H1 (cell line): ENCODE measurements at regions not wholly inside any gene's neighbourhood (a gene's known extent, or its start where the extent isn't known, plus 50 kb on each side); places are given as distances from the start of the nearest gene placed in this dataset.
A peak's percentile ranks its signal among the peaks of the same experiment; 100 is the strongest.

Experiments used
- CTCF ChIA-PET: fragments of 300-600 bp; sonication (Branson Sonifier 250); formaldehyde crosslinking; loops from one replicate; lab custom pipeline; 2021; ENCODE audit not compliant: partially characterized antibody; lab: Charles Lee
- POLR2A ChIA-PET: fragments of 300-600 bp; sonication (Branson Sonifier 250); formaldehyde crosslinking; loops from one replicate; lab custom pipeline; 2021; ENCODE audit warnings: inconsistent platforms; ENCODE audit not compliant: partially characterized antibody; lab: Charles Lee
- DNase-seq, 2 experiments: peaks; one replicate each; pipeline versions ENCODE4 v3.0.0 to v3.0.0-alpha.2; 2010 to 2022; ENCODE audit warnings: low spot score in 2 of 2, low read depth in 1 of 2, mixed read lengths in 1 of 2
- FAIRE-seq: peaks from 2 replicates; lab custom pipeline; 2011; peaks lifted over from hg19 to GRCh38; lab: Jason Lieb, UNC
- H2AFZ ChIP-seq: 2 replicates; pipeline ENCODE4 v1.8.1; 2012; ENCODE audit warnings: low read length, inconsistent platforms
- H2AK5ac ChIP-seq: 2 replicates; pipeline ENCODE4 v1.6.1; 2013; ENCODE audit warnings: low read depth, low read length
- H2BK120ac ChIP-seq: replicated peaks from 2 replicates; pipeline ENCODE3; 2013; ENCODE audit warnings: low read depth, low read length, inconsistent platforms
- H2BK12ac ChIP-seq: 2 replicates; pipeline ENCODE4 v1.6.1; 2013; ENCODE audit warnings: low read depth, low read length
- H2BK15ac ChIP-seq: 2 replicates; pipeline ENCODE4 v1.6.1; 2013; ENCODE audit warnings: low read length
- H2BK20ac ChIP-seq: 2 replicates; pipeline ENCODE4 v1.6.1; 2013; ENCODE audit warnings: low read length
- H2BK5ac ChIP-seq: 2 replicates; pipeline ENCODE4 v1.6.1; 2013; ENCODE audit warnings: low read depth, low read length
- H3K14ac ChIP-seq: 2 replicates; pipeline ENCODE4 v1.6.1; 2013; ENCODE audit warnings: inconsistent platforms; ENCODE audit not compliant: insufficient read length
- H3K18ac ChIP-seq: 2 replicates; pipeline ENCODE4 v1.6.1; 2013; ENCODE audit warnings: low read length; ENCODE audit errors: extremely low read depth
- H3K23ac ChIP-seq: 2 replicates; pipeline ENCODE4 v1.6.1; 2013; ENCODE audit warnings: inconsistent platforms; ENCODE audit not compliant: insufficient read length
- H3K23me2 ChIP-seq: 2 replicates; pipeline ENCODE4 v1.6.1; 2013; ENCODE audit warnings: low read depth, low read length
- H3K27ac ChIP-seq: 2 replicates; pipeline ENCODE4 v1.6.1; 2011; ENCODE audit warnings: low read depth, low read length, inconsistent platforms
- H3K27me3 ChIP-seq, 4 experiments: replicated peaks in 1 of 4; 1 replicate in 1 of 4; 2 replicates in 3 of 4; pipeline versions ENCODE4 v1.6.1 to v1.8.1; 2011 to 2013; ENCODE audit warnings: low read length in 3 of 4, mild to moderate bottlenecking in 3 of 4, inconsistent platforms in 2 of 4, mixed read lengths in 2 of 4, moderate library complexity in 1 of 4; ENCODE audit not compliant: control insufficient read depth in 3 of 4, insufficient read depth in 3 of 4; ENCODE audit errors: extremely low read depth in 1 of 4
- H3K36me3 ChIP-seq, 4 experiments: 2 replicates each; pipeline versions ENCODE4 v1.6.1 to v1.8.1; 2011 to 2013; ENCODE audit warnings: mild to moderate bottlenecking in 4 of 4, low read length in 3 of 4, moderate library complexity in 2 of 4, control low read depth in 1 of 4, inconsistent platforms in 1 of 4; ENCODE audit not compliant: insufficient read depth in 4 of 4, control insufficient read depth in 2 of 4
- H3K4ac ChIP-seq: replicated peaks from 2 replicates; pipeline ENCODE3; 2013; ENCODE audit warnings: low read length, low read depth, mixed read lengths, inconsistent platforms; ENCODE audit not compliant: insufficient read length
- H3K4me1 ChIP-seq, 4 experiments: replicated peaks in 1 of 4; 1 replicate in 1 of 4; 2 replicates in 3 of 4; pipeline versions ENCODE4 v1.6.1 to v1.8.1; 2011 to 2013; ENCODE audit warnings: low read length in 3 of 4, inconsistent platforms in 2 of 4, mixed read lengths in 1 of 4; ENCODE audit not compliant: insufficient read depth in 4 of 4, control insufficient read depth in 3 of 4
- H3K4me2 ChIP-seq, 2 experiments: 2 replicates each; pipeline versions ENCODE4 v1.6.1 to v1.8.1; 2011 to 2013; ENCODE audit warnings: low read depth in 2 of 2, low read length in 2 of 2, control low read depth in 1 of 2, inconsistent platforms in 1 of 2, mild to moderate bottlenecking in 1 of 2; ENCODE audit not compliant: insufficient read depth in 1 of 2
- H3K4me3 ChIP-seq, 4 experiments: fragments of 200-600, 300-600 bp in 1 of 4; sonication (generic), shearing (Covaris generic), sonication (Bioruptor Twin) in 1 of 4; 2 replicates each; pipeline versions ENCODE4 v1.5.1 to v1.8.1; 2011 to 2016; ENCODE audit warnings: low read length in 4 of 4, low read depth in 3 of 4, control low read depth in 2 of 4, inconsistent platforms in 2 of 4, mild to moderate bottlenecking in 2 of 4, mixed read lengths in 1 of 4, moderate library complexity in 1 of 4; ENCODE audit not compliant: insufficient read depth in 2 of 4; ENCODE audit errors: extremely low read depth in 1 of 4
- H3K56ac ChIP-seq: replicated peaks from 2 replicates; pipeline ENCODE3; 2013; ENCODE audit warnings: low read depth, mild to moderate bottlenecking, mixed read lengths, low read length, inconsistent platforms; ENCODE audit not compliant: insufficient read length
- H3K79me1 ChIP-seq: 2 replicates; pipeline ENCODE4 v1.6.1; 2013; ENCODE audit warnings: low read depth, low read length, control low read depth
- H3K79me2 ChIP-seq, 2 experiments: 2 replicates each; pipeline versions ENCODE4 v1.6.1 to v1.8.1; 2012 to 2013; ENCODE audit warnings: low read length in 2 of 2, mild to moderate bottlenecking in 2 of 2, inconsistent platforms in 1 of 2; ENCODE audit not compliant: insufficient read depth in 2 of 2, control insufficient read depth in 1 of 2
- H3K9ac ChIP-seq, 4 experiments: replicated peaks in 1 of 4; 1 replicate in 1 of 4; 2 replicates in 3 of 4; pipeline versions ENCODE4 v1.6.1 to v1.8.1; 2011 to 2013; ENCODE audit warnings: low read depth in 3 of 4, low read length in 3 of 4, control low read depth in 2 of 4, mild to moderate bottlenecking in 2 of 4, moderate library complexity in 2 of 4, inconsistent platforms in 1 of 4; ENCODE audit errors: extremely low read depth in 1 of 4
- H3K9me3 ChIP-seq, 2 experiments: 2 replicates each; pipeline versions ENCODE4 v1.6.1 to v1.8.1; 2012 to 2013; ENCODE audit warnings: mild to moderate bottlenecking in 2 of 2, moderate library complexity in 2 of 2, control low read depth in 1 of 2, inconsistent platforms in 1 of 2, low read depth in 1 of 2, low read length in 1 of 2, mixed read lengths in 1 of 2; ENCODE audit not compliant: insufficient read depth in 2 of 2
- H4K20me1 ChIP-seq, 2 experiments: replicated peaks in 1 of 2; 2 replicates each; pipeline versions ENCODE3 to v1.8.1; 2011 to 2013; ENCODE audit warnings: inconsistent platforms in 2 of 2, low read length in 2 of 2, mild to moderate bottlenecking in 1 of 2; ENCODE audit not compliant: insufficient read depth in 2 of 2, control insufficient read depth in 1 of 2
- H4K5ac ChIP-seq: 2 replicates; pipeline ENCODE4 v1.6.1; 2013; ENCODE audit warnings: low read length, low read depth, mixed read lengths, inconsistent platforms; ENCODE audit not compliant: insufficient read length
- H4K8ac ChIP-seq: 2 replicates; pipeline ENCODE4 v1.8.0; 2013; ENCODE audit warnings: mild to moderate bottlenecking, moderate library complexity, low read length, inconsistent platforms; ENCODE audit not compliant: insufficient read depth; ENCODE audit errors: extremely low read depth
- H4K91ac ChIP-seq: replicated peaks from 2 replicates; pipeline ENCODE3; 2013; ENCODE audit warnings: low read length, mixed read lengths, inconsistent platforms; ENCODE audit not compliant: insufficient read length
- CBX8 ChIP-seq: fragments of 300-800, 300-1000 bp; sonication (generic); IDR thresholded peaks from 2 replicates; pipeline ENCODE4 v1.7.1; 2016; ENCODE audit warnings: low read depth, low read length, borderline replicate concordance
- CTCF ChIP-seq, 3 experiments: IDR thresholded peaks; 1 replicate in 2 of 3; 2 replicates in 1 of 3; pipeline versions ENCODE4 v1.5.1 to v1.6.1; 2011; ENCODE audit warnings: low read length in 3 of 3, mild to moderate bottlenecking in 3 of 3, inconsistent platforms in 2 of 3, low read depth in 1 of 3, moderate library complexity in 1 of 3; ENCODE audit not compliant: insufficient read depth in 1 of 3; ENCODE audit errors: control extremely low read depth in 1 of 3
- GTF2F1 ChIP-seq: IDR thresholded peaks from 2 replicates; pipeline ENCODE4 v1.6.1; 2012; ENCODE audit warnings: low read depth, low read length, improper control_type of control experiment, borderline replicate concordance
- HDAC2 ChIP-seq, 2 experiments: fragments of 300-600 bp in 1 of 2; sonication (generic) in 1 of 2; IDR thresholded peaks; 2 replicates each; pipeline ENCODE4 v1.6.1; 2011 to 2012; ENCODE audit warnings: low read depth in 2 of 2, low read length in 2 of 2, mild to moderate bottlenecking in 2 of 2, moderate library complexity in 2 of 2, borderline replicate concordance in 1 of 2, inconsistent platforms in 1 of 2
- MAX ChIP-seq: IDR thresholded peaks from 2 replicates; pipeline ENCODE4 v1.6.1; 2012; ENCODE audit warnings: inconsistent platforms
- SIN3A ChIP-seq, 2 experiments: IDR thresholded peaks in 1 of 2; conservative IDR thresholded peaks in 1 of 2; 2 replicates each; pipeline ENCODE4 v1.6.1; 2011 to 2012; ENCODE audit warnings: low read length in 2 of 2, improper control_type of control experiment in 1 of 2, low read depth in 1 of 2, mild to moderate bottlenecking in 1 of 2
- SIRT6 ChIP-seq: IDR thresholded peaks from one replicate; pipeline ENCODE4 v1.7.1; 2012; ENCODE audit warnings: low read length, inconsistent platforms
- SP2 ChIP-seq: IDR thresholded peaks from 2 replicates; pipeline ENCODE4 v1.6.1; 2012; ENCODE audit warnings: mild to moderate bottlenecking, low read length, inconsistent platforms
- WGBS, 2 experiments: shearing (Covaris generic) in 1 of 2; methylation state at CpG; one replicate each; pipeline versions ENCODE4 v1.1.6 to v1.1.7; 2013 to 2015; ENCODE audit warnings: low lambda C conversion rate in 2 of 2, mixed read lengths in 2 of 2, inconsistent platforms in 1 of 2, low coverage in 1 of 2, missing lambda C conversion rate in 1 of 2; ENCODE audit not compliant: insufficient replicate concordance in 2 of 2, insufficient coverage in 1 of 2, insufficient read length in 1 of 2; ENCODE audit errors: extremely low coverage in 1 of 2, missing lambda C conversion rate in 1 of 2; 5-methylcytosine and 5-hydroxymethylcytosine counted together

- H3K56ac ChIP-seq: no peak overlapping the region
- H2AFZ ChIP-seq: no peak overlapping the region
- no peak overlapping the region for H3K18ac ChIP-seq
- no peak overlapping the region for H3K4me3 ChIP-seq
- no peak overlapping the region; the same call in 1 of the 2 replicates for H2BK20ac ChIP-seq
- H3K4me1 ChIP-seq: peaks cover 2 to 9% (median 3%) of the 10 kb centered on the region in 4 experiments; a peak in 3 of 7 replicates
- ChIA-PET CTCF (interaction anchor here (1.0 to 3.0 kb wide), 3 partner anchors 26 to 492 kb away, joined by 3 to 17 read pairs (median 3); no protein-coding TSS in a partner anchor), POLR2A (interaction anchor here (0.6 kb wide), 1 partner anchor 26 kb away, joined by 3 read pairs; no protein-coding TSS in a partner anchor)
- peaks cover 0 to 6% of the 10 kb centered on the region in 2 experiments; a peak in 2 of 4 replicates for H3K9me3 ChIP-seq
- peaks cover 0 to 2% (median 0%) of the 10 kb centered on the region in 4 experiments; a peak in 2 of 8 replicates for H3K36me3 ChIP-seq
- no peaks in the 10 kb centered on the region for H4K20me1 ChIP-seq
- FAIRE-seq: no peak
- no peak overlapping the region for H2BK12ac ChIP-seq
- no peak overlapping the region for H4K8ac ChIP-seq
- H3K23me2 ChIP-seq: peaks cover 3% of the 10 kb centered on the region
- no peak overlapping the region for H2BK120ac ChIP-seq
- H3K4me2 ChIP-seq: no peak overlapping the region
- no peak overlapping the region for H4K91ac ChIP-seq
- peak overlapping the region; percentile 77; the same call in 1 of the 2 replicates for H2BK5ac ChIP-seq
- 76% methylated on average over 1 of the region's 1 CpG; no CpG with 5 or more reads in 1 of the 2 experiments for WGBS, 2 experiments
- H4K5ac ChIP-seq: no peak overlapping the region
- H2BK15ac ChIP-seq: no peak overlapping the region
- no peak for DNase-seq
- peaks cover 0 to 1% (median 0%) of the 10 kb centered on the region in 4 experiments; a peak in 1 of 7 replicates for H3K27me3 ChIP-seq
- no peak overlapping the region for H3K9ac ChIP-seq
- H3K14ac ChIP-seq: no peak overlapping the region
- no peak overlapping the region for H2AK5ac ChIP-seq
- no peak overlapping the region for H3K27ac ChIP-seq
- H3K4ac ChIP-seq: no peak overlapping the region
- no peaks in the 10 kb centered on the region for H3K79me2 ChIP-seq
- no peak overlapping the region for H3K23ac ChIP-seq
- H3K79me1 ChIP-seq: no peaks in the 10 kb centered on the region
- no peak for TF ChIP-seq GTF2F1
- TF ChIP-seq MAX: no peak
- no peak for TF ChIP-seq SIN3A (conservative IDR thresholded peaks at IDR 0.05 in 1 of 2, IDR thresholded peaks at IDR 0.05 in 1 of 2; ENCODE audit: low read depth in 1 of 2, low read length in 2 of 2)
- no peak for TF ChIP-seq CTCF (IDR thresholded peaks at IDR 0.05; ENCODE audit: control extremely low read depth in 1 of 3, insufficient read depth in 1 of 3, low read depth in 1 of 3, low read length in 3 of 3)
- TF ChIP-seq SP2: no peak
- TF ChIP-seq CBX8: no peak
- no peak for TF ChIP-seq HDAC2 (IDR thresholded peaks at IDR 0.05; ENCODE audit: borderline replicate concordance in 1 of 2, low read depth in 2 of 2, low read length in 2 of 2)
- TF ChIP-seq SIRT6: no peak
Measured at GRCh38 chr18:61608316-61608715, 275.1 kb downstream of the CDH20 start.
